OCI-LY7 (cell line): ENCODE measurements at regions not wholly inside any gene's neighbourhood (a gene's known extent, or its start where the extent isn't known, plus 50 kb on each side); places are given as distances from the start of the nearest gene placed in this dataset.

Experiments
- BruUV-seq: library from RNA; stranded (reverse); fragments of 400-500 nt; replicated peaks from 2 replicates; lab custom pipeline; 2021; lab: Mats Ljungman, UMichigan
- CTCF ChIA-PET: fragments of 300-600 bp; sonication (Branson Sonifier 250); formaldehyde crosslinking; loops from one replicate; lab custom pipeline; 2022; ENCODE audit warnings: antibody characterized with exemption; ENCODE audit not compliant: unreplicated experiment; lab: Charles Lee
- POLR2A ChIA-PET: fragments of 300-600 bp; sonication (Branson Sonifier 250); formaldehyde crosslinking; loops from one replicate; lab custom pipeline; 2022; ENCODE audit warnings: antibody characterized with exemption; lab: Charles Lee
- DNase-seq: peaks from one replicate; pipeline ENCODE4 v3.0.0-alpha.2; 2015; ENCODE audit warnings: low spot score
- H2AFZ ChIP-seq: fragments of 200-600 bp; sonication (generic), shearing (Covaris generic); 2 replicates; pipeline ENCODE4 v1.6.1; 2014; ENCODE audit warnings: mild to moderate bottlenecking, antibody characterized with exemption, low read length, moderate library complexity
- H3K27ac ChIP-seq: fragments of 200-600 bp; sonication (generic); 2 replicates; pipeline ENCODE4 v1.5.1; 2014; ENCODE audit warnings: mixed run types, low read depth, mild to moderate bottlenecking, moderate library complexity, low read length, inconsistent platforms; ENCODE audit not compliant: poor library complexity, severe bottlenecking
- H3K36me3 ChIP-seq: fragments of 200-600 bp; sonication (generic); 2 replicates; pipeline ENCODE4 v1.6.1; 2014; ENCODE audit warnings: mild to moderate bottlenecking, antibody characterized with exemption, low read length, moderate library complexity, mixed read lengths; ENCODE audit not compliant: insufficient read depth
- H3K4me1 ChIP-seq: fragments of 200-600 bp; sonication (generic); 2 replicates; pipeline ENCODE4 v1.5.1; 2014; ENCODE audit warnings: mild to moderate bottlenecking, low read length; ENCODE audit not compliant: insufficient read depth, poor library complexity, severe bottlenecking
- H3K4me2 ChIP-seq: fragments of 200-600 bp; sonication (generic); 2 replicates; pipeline ENCODE4 v1.6.1; 2014; ENCODE audit warnings: mild to moderate bottlenecking, low read length
- H3K4me3 ChIP-seq: fragments of 200-600 bp; sonication (generic); 2 replicates; pipeline ENCODE4 v1.5.1; 2014; ENCODE audit warnings: mild to moderate bottlenecking, low read depth, low read length; ENCODE audit not compliant: poor library complexity, severe bottlenecking
- H3K79me2 ChIP-seq: fragments of 200-600 bp; sonication (generic); 2 replicates; pipeline ENCODE4 v1.6.1; 2016; ENCODE audit warnings: low read depth, mild to moderate bottlenecking, low read length, moderate library complexity, mixed read lengths; ENCODE audit not compliant: insufficient read depth
- H3K9me2 ChIP-seq: fragments of 200-600 bp; sonication (generic); 2 replicates; pipeline ENCODE4 v1.6.1; 2016; ENCODE audit warnings: mild to moderate bottlenecking, low read length, mixed read lengths; ENCODE audit not compliant: insufficient read depth
- H3K9me3 ChIP-seq: fragments of 200-600 bp; sonication (generic); 2 replicates; pipeline ENCODE4 v1.6.1; 2014; ENCODE audit warnings: mild to moderate bottlenecking, mixed run types, low read length, mixed read lengths
- H4K20me1 ChIP-seq: fragments of 200-600 bp; sonication (generic); 2 replicates; pipeline ENCODE4 v1.6.1; 2014; ENCODE audit warnings: mild to moderate bottlenecking, antibody characterized with exemption, low read length, moderate library complexity, mixed read lengths; ENCODE audit not compliant: insufficient read depth
- EZH2phosphoT487 ChIP-seq: fragments of 200-600 bp; sonication (generic); IDR thresholded peaks from 2 replicates; pipeline ENCODE4 v1.6.1; 2018; ENCODE audit warnings: low read depth, borderline replicate concordance, mild to moderate bottlenecking, mixed run types, antibody characterized with exemption, low read length, moderate library complexity, mixed read lengths
- intact Hi-C: fragments of 100-400 bp; cut with micrococcal nuclease; formaldehyde crosslinking; loops from one replicate; pipeline ENCODE4 v1.10.0; 2022; ENCODE audit not compliant: unreplicated experiment
- TF ChIP-seq, protein P1 (sequence below): fragments of 200-600 bp; sonication (generic); conservative IDR thresholded peaks from 2 replicates; pipeline ENCODE4 v1.5.1; 2014; ENCODE audit warnings: mild to moderate bottlenecking, antibody characterized with exemption, low read length, moderate library complexity, mixed read lengths

DNA sequence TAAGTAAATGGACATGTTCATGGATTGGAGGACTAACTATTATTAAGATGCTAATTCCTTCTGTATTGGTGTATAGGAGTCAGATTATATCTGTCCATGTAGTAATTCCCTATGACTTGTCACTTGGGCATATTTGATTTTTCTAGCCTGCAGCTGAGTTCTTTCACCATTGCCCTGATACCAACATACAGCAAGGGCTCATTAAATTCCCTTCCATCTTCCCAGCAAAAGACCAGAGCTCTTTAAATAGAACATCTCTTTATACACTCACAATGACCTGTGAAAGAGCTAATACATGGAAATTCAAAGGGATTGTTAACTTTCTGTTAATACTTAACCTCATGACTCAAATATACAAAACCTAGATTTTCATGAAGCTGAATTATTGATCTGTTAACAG lies 492.3 kb upstream of the VRK2 start:
- no peaks in the 10 kb centered on the region for H4K20me1 ChIP-seq
- no peaks in the 10 kb centered on the region for H3K36me3 ChIP-seq
- no peak overlapping the region for H3K4me2 ChIP-seq
- H3K4me1 ChIP-seq, result no peaks in the 10 kb centered on the region
- no peaks in the 10 kb centered on the region for H3K79me2 ChIP-seq
- no TSS peak for BruUV-seq
- no peak for DNase-seq
- H3K9me3 ChIP-seq, result no peaks in the 10 kb centered on the region
- H3K27ac ChIP-seq, result no peak overlapping the region
- intact Hi-C loops, result no loop called here
- H3K4me3 ChIP-seq, result no peak overlapping the region
- TF ChIP-seq, protein P1, sequence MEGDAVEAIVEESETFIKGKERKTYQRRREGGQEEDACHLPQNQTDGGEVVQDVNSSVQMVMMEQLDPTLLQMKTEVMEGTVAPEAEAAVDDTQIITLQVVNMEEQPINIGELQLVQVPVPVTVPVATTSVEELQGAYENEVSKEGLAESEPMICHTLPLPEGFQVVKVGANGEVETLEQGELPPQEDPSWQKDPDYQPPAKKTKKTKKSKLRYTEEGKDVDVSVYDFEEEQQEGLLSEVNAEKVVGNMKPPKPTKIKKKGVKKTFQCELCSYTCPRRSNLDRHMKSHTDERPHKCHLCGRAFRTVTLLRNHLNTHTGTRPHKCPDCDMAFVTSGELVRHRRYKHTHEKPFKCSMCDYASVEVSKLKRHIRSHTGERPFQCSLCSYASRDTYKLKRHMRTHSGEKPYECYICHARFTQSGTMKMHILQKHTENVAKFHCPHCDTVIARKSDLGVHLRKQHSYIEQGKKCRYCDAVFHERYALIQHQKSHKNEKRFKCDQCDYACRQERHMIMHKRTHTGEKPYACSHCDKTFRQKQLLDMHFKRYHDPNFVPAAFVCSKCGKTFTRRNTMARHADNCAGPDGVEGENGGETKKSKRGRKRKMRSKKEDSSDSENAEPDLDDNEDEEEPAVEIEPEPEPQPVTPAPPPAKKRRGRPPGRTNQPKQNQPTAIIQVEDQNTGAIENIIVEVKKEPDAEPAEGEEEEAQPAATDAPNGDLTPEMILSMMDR, result no peak
- TF ChIP-seq EZH2phosphoT487, result no peak
- CTCF ChIA-PET, result interaction anchor here (0.5 kb wide), 1 partner anchor 1434 kb away, joined by 3 read pairs; no protein-coding TSS in a partner anchor
- H2AFZ ChIP-seq, result no peak overlapping the region
- POLR2A ChIA-PET, result interaction anchor here (0.5 to 1.6 kb wide), 2 partner anchors 14 to 1621 kb away, joined by 3 read pairs; no protein-coding TSS in a partner anchor
- no peaks in the 10 kb centered on the region for H3K9me2 ChIP-seq

DNA sequence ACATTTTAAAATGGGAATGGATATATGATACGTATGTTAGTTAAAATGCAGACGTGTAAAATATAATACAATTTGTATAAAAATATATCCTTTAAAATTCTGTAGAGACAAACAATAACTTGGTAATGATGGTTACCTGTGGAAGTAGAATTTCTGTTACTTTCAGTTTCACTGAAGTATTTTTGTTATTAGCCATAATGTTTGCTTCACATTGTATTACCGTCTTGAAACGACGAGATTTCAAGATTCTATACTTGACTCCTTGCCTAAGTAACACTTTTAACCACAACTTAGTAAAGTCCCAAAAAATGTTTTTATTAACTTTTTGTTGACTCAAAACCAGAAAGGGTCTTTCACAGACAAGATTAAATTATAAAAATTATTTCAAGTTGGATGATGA lies 488.3 kb upstream of the VRK2 start:
- intact Hi-C loops, result no loop called here
- no peak for TF ChIP-seq EZH2phosphoT487
- TF ChIP-seq, protein P1, result no peak

DNA sequence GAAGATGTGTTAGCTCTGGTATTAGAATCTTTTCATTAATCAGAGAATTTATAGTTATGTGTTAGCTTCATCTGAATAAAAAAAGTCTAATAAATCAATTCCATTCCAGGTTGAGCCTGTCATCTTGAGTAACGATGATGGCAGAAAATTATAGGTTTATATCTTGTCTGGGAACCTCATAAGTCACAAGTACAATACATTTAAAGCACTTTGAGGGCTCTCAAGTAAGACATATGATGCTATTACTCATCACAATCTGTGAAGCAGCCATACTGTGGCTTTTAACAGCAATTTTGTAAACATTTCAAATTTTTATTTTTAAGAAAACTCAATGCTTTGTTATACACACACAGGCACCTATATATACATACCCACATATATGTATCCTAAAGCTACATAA lies 484.1 kb upstream of the VRK2 start:
- Histone ChIP-seq H2AFZ (no peak overlapping the region), H3K9me3 (no peaks in the 10 kb centered on the region), H4K20me1 (no peaks in the 10 kb centered on the region), H3K9me2 (no peaks in the 10 kb centered on the region), H3K4me3 (no peak overlapping the region), H3K36me3 (no peaks in the 10 kb centered on the region), H3K4me2 (no peak overlapping the region), H3K79me2 (no peaks in the 10 kb centered on the region), H3K27ac (no peak overlapping the region), H3K4me1 (no peaks in the 10 kb centered on the region)
- TF ChIP-seq, protein P1, result no peak
- no peak for TF ChIP-seq EZH2phosphoT487
- BruUV-seq, result no TSS peak
- no peak for DNase-seq
- ChIA-PET CTCF (interaction anchor here (0.5 kb wide), 1 partner anchor 676 kb away, joined by 3 read pairs; no protein-coding TSS in a partner anchor), POLR2A (interaction anchor here (0.6 to 0.9 kb wide), 3 partner anchors 37 to 1419 kb away, joined by 3 read pairs; no protein-coding TSS in a partner anchor)
- intact Hi-C loops, result no loop called here

More for the DNA sequence above, 488.3 kb upstream of the VRK2 start:
- Histone ChIP-seq H2AFZ (no peak overlapping the region), H3K27ac (no peak overlapping the region), H3K9me2 (no peaks in the 10 kb centered on the region), H3K9me3 (no peaks in the 10 kb centered on the region), H3K36me3 (no peaks in the 10 kb centered on the region), H4K20me1 (no peaks in the 10 kb centered on the region), H3K4me1 (no peaks in the 10 kb centered on the region), H3K4me3 (no peak overlapping the region), H3K79me2 (no peaks in the 10 kb centered on the region), H3K4me2 (no peak overlapping the region)
- POLR2A ChIA-PET, result no interaction called here
- no peak for DNase-seq
- CTCF ChIA-PET, result no interaction called here
- BruUV-seq, result no TSS peak
